Caco-2 (cell line): ENCODE measurements at regions not wholly inside any gene's neighbourhood (a gene's known extent, or its start where the extent isn't known, plus 50 kb on each side); places are given as distances from the start of the nearest gene placed in this dataset.

ENCODE experiments used
- BruUV-seq: library from RNA; stranded (reverse); fragments of 400-500 nt; replicated peaks from 2 replicates; lab custom pipeline; 2021; lab: Mats Ljungman, UMichigan
- CTCF ChIA-PET: fragments of 300-600 bp; sonication (Branson Sonifier 250); formaldehyde crosslinking; loops from one replicate; lab custom pipeline; 2022; ENCODE audit warnings: antibody characterized with exemption; lab: Charles Lee
- POLR2A ChIA-PET: fragments of 300-600 bp; sonication (Branson Sonifier 250); formaldehyde crosslinking; loops from one replicate; lab custom pipeline; 2022; ENCODE audit warnings: antibody characterized with exemption; lab: Charles Lee
- DNase-seq, 2 experiments: peaks; one replicate each; pipeline versions ENCODE4 v3.0.0 to v3.0.0-alpha.2; 2020 to 2022
- H3K27me3 ChIP-seq: replicated peaks from 2 replicates; pipeline ENCODE4 v1.6.0; 2011; ENCODE audit warnings: low read length; ENCODE audit not compliant: control insufficient read depth, insufficient read depth
- H3K36me3 ChIP-seq: 2 replicates; pipeline ENCODE4 v1.5.1; 2011; ENCODE audit warnings: low read length; ENCODE audit not compliant: control insufficient read depth, insufficient read depth
- H3K4me1 ChIP-seq: fragments of 250-450 bp; sonication (Bioruptor Pico); 2 replicates; pipeline ENCODE4 v1.5.1; 2020; ENCODE audit warnings: mild to moderate bottlenecking
- H3K4me3 ChIP-seq: 2 replicates; pipeline ENCODE4 v1.5.1; 2011; ENCODE audit warnings: low read depth, mild to moderate bottlenecking, control low read depth, low read length
- H3K9me3 ChIP-seq: fragments of 250-450 bp; sonication (Bioruptor Pico); 2 replicates; pipeline ENCODE4 v1.5.1; 2020; ENCODE audit warnings: mild to moderate bottlenecking, moderate library complexity
- H3K27ac Mint-ChIP-seq: one replicate; pipeline ENCODE4 v1.8.0; 2022; ENCODE audit warnings: mixed read lengths; ENCODE audit not compliant: unreplicated experiment
- H3K27me3 Mint-ChIP-seq: one replicate; pipeline ENCODE4 v1.8.0; 2022; ENCODE audit warnings: mixed read lengths; ENCODE audit not compliant: insufficient read depth, unreplicated experiment
- H3K36me3 Mint-ChIP-seq: one replicate; pipeline ENCODE4 v1.8.0; 2022; ENCODE audit warnings: mild to moderate bottlenecking, mixed read lengths; ENCODE audit not compliant: insufficient read depth, unreplicated experiment
- H3K4me1 Mint-ChIP-seq: one replicate; pipeline ENCODE4 v1.8.0; 2022; ENCODE audit warnings: low read depth, mixed read lengths; ENCODE audit not compliant: unreplicated experiment
- H3K4me3 Mint-ChIP-seq: one replicate; pipeline ENCODE4 v1.8.0; 2022; ENCODE audit warnings: mild to moderate bottlenecking, moderate library complexity, mixed read lengths; ENCODE audit not compliant: unreplicated experiment
- H3K9me3 Mint-ChIP-seq: one replicate; pipeline ENCODE4 v1.8.0; 2022; ENCODE audit warnings: mixed read lengths; ENCODE audit not compliant: unreplicated experiment
- intact Hi-C: fragments of 100-400 bp; cut with micrococcal nuclease; formaldehyde crosslinking; loops from one replicate; pipeline ENCODE4 v1.10.0; 2022; ENCODE audit not compliant: unreplicated experiment
- TF ChIP-seq, protein P1 (sequence below), 2 experiments: fragments of 200-600 bp in 1 of 2; IDR thresholded peaks; 1 replicate in 1 of 2; 2 replicates in 1 of 2; pipeline versions ENCODE4 v1.5.1 to v1.8.0; 2011 to 2022; ENCODE audit warnings: antibody characterized with exemption in 1 of 2, control low read depth in 1 of 2, inconsistent platforms in 1 of 2, low read depth in 1 of 2, low read length in 1 of 2, mild to moderate bottlenecking in 1 of 2, moderate library complexity in 1 of 2; ENCODE audit not compliant: insufficient read depth in 1 of 2, severe bottlenecking in 1 of 2, unreplicated experiment in 1 of 2

DNA sequence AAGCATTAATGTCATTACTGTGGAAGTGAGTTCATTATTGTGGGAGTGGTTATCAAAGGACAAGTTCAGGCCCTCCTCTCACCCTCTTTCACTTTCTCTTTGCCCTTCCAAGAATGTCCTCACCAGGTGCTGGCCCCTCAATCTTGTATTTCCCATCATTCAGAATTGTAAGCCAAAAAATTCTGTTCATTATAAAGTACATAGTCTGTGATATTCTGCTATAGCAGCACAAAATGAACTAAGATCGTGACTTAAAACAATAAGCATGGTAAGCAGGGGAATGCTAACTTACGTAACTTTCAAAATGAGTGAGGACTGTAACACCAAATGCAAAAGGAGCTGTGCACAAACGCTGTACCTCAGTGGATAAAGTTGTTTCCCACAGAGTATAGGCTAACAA lies 515.7 kb upstream of the BTBD3 start:
- POLR2A ChIA-PET = no interaction called here
- Mint-ChIP-seq H3K4me3 (no peak overlapping the region), H3K27ac (no peak overlapping the region), H3K36me3 (no peaks in the 10 kb centered on the region), H3K9me3 (peaks cover 7% of the 10 kb centered on the region), H3K27me3 (no peaks in the 10 kb centered on the region), H3K4me1 (peaks cover 5% of the 10 kb centered on the region)
- H3K36me3 ChIP-seq = no peaks in the 10 kb centered on the region
- H3K4me1 ChIP-seq = no peaks in the 10 kb centered on the region
- CTCF ChIA-PET = no interaction called here
- no peaks in the 10 kb centered on the region for H3K9me3 ChIP-seq
- TF ChIP-seq, protein P1, sequence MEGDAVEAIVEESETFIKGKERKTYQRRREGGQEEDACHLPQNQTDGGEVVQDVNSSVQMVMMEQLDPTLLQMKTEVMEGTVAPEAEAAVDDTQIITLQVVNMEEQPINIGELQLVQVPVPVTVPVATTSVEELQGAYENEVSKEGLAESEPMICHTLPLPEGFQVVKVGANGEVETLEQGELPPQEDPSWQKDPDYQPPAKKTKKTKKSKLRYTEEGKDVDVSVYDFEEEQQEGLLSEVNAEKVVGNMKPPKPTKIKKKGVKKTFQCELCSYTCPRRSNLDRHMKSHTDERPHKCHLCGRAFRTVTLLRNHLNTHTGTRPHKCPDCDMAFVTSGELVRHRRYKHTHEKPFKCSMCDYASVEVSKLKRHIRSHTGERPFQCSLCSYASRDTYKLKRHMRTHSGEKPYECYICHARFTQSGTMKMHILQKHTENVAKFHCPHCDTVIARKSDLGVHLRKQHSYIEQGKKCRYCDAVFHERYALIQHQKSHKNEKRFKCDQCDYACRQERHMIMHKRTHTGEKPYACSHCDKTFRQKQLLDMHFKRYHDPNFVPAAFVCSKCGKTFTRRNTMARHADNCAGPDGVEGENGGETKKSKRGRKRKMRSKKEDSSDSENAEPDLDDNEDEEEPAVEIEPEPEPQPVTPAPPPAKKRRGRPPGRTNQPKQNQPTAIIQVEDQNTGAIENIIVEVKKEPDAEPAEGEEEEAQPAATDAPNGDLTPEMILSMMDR (IDR thresholded peaks at IDR 0.05; ENCODE audit: insufficient read depth in 1 of 2, low read depth in 1 of 2, low read length in 1 of 2, severe bottlenecking in 1 of 2, unreplicated experiment in 1 of 2) = no peak
- no peak for DNase-seq
- intact Hi-C loops = no loop called here
- no peaks in the 10 kb centered on the region for H3K27me3 ChIP-seq
- no peak overlapping the region for H3K4me3 ChIP-seq
- BruUV-seq = no TSS peak

DNA sequence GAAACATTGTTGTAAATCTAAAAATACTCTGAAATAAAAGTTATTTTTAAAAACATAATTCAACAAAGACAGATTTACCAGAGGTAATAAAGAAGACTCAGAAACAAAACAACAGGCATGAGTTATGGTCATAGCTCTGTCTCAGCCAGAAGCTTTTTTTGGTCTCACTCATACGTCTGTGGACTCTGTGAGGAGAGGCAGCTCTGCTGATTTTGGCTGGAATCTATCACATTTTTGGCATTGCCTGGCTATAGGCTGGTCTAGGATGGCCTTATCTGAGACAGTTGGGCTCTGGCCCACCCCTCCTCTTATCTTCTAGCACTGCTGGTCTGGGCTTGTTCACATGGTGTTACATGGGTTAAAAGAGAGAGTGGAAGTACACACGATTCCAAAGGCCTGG lies 514.0 kb upstream of the BTBD3 start:
- POLR2A ChIA-PET = no interaction called here
- TF ChIP-seq, protein P1 (IDR thresholded peaks at IDR 0.05; ENCODE audit: insufficient read depth in 1 of 2, low read depth in 1 of 2, low read length in 1 of 2, severe bottlenecking in 1 of 2, unreplicated experiment in 1 of 2) = no peak

DNA sequence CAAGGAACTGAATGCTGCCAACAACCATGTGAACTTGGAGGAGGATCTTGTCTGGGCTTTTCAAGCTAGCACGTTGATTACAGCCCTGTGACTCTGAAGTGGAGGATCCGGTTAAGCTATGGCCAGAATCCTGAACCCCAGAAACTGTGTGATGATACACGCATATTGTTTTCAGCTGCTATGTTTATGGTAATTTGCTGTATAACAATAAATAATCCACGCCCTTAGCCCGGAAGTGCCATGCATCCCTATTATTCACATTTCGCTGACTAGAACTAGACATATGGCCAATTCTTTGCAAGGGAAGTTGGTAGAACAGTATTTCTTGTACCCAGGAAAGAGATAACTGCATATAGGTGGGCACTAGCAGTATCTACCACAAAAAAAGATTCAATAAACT lies 510.8 kb upstream of the BTBD3 start:
- Histone ChIP-seq H3K4me1 (no peaks in the 10 kb centered on the region), H3K9me3 (no peaks in the 10 kb centered on the region), H3K36me3 (no peaks in the 10 kb centered on the region), H3K4me3 (no peak overlapping the region), H3K27me3 (no peaks in the 10 kb centered on the region)
- Mint-ChIP-seq H3K27me3 (no peaks in the 10 kb centered on the region), H3K27ac (no peak overlapping the region), H3K36me3 (no peaks in the 10 kb centered on the region), H3K4me1 (peaks cover 5% of the 10 kb centered on the region), H3K4me3 (no peak overlapping the region), H3K9me3 (peaks cover 8% of the 10 kb centered on the region)
- no peak for DNase-seq
- BruUV-seq = no TSS peak
- TF ChIP-seq, protein P1 (IDR thresholded peaks at IDR 0.05; ENCODE audit: insufficient read depth in 1 of 2, low read depth in 1 of 2, low read length in 1 of 2, severe bottlenecking in 1 of 2, unreplicated experiment in 1 of 2) = no peak
- ChIA-PET CTCF (no interaction called here), POLR2A (no interaction called here)
- intact Hi-C loops = no loop called here

More for the DNA sequence above, 514.0 kb upstream of the BTBD3 start:
- no TSS peak for BruUV-seq
- H3K4me3 ChIP-seq = no peak overlapping the region
- no peaks in the 10 kb centered on the region for H3K4me1 ChIP-seq
- no peak overlapping the region for H3K27ac Mint-ChIP-seq
- H3K9me3 Mint-ChIP-seq = peaks cover 7% of the 10 kb centered on the region
- no peaks in the 10 kb centered on the region for H3K27me3 Mint-ChIP-seq
- H3K27me3 ChIP-seq = no peaks in the 10 kb centered on the region
- H3K36me3 ChIP-seq = no peaks in the 10 kb centered on the region
- H3K36me3 Mint-ChIP-seq = no peaks in the 10 kb centered on the region
- H3K9me3 ChIP-seq = no peaks in the 10 kb centered on the region
- intact Hi-C loops = no loop called here
- DNase-seq = no peak
- CTCF ChIA-PET = no interaction called here
- H3K4me3 Mint-ChIP-seq = no peak overlapping the region
- H3K4me1 Mint-ChIP-seq = peaks cover 5% of the 10 kb centered on the region
